OCI-LY1 (cell line): ENCODE measurements at regions not wholly inside any gene's neighbourhood (a gene's known extent, or its start where the extent isn't known, plus 50 kb on each side); places are given as distances from the start of the nearest gene placed in this dataset.

Experiments
- H2AFZ ChIP-seq: fragments of 200-600 bp; sonication (generic), shearing (Covaris generic); 2 replicates; pipeline ENCODE4 v1.6.0; 2014; ENCODE audit warnings: antibody characterized with exemption, mild to moderate bottlenecking, low read length
- H3F3A ChIP-seq: fragments of 200-600 bp; sonication (generic), shearing (Covaris generic); 2 replicates; pipeline ENCODE4 v1.6.0; 2014; ENCODE audit warnings: mild to moderate bottlenecking, antibody characterized with exemption, low read length, moderate library complexity; ENCODE audit not compliant: insufficient read depth
- H3K27ac ChIP-seq: fragments of 200-600 bp; sonication (generic); 2 replicates; pipeline ENCODE4 v1.5.1; 2014; ENCODE audit warnings: low read length, mixed run types, mild to moderate bottlenecking, low read depth; ENCODE audit not compliant: poor library complexity, severe bottlenecking
- H3K27me3 ChIP-seq: fragments of 200-600 bp; sonication (generic); 2 replicates; pipeline ENCODE4 v1.6.0; 2014; ENCODE audit warnings: antibody characterized with exemption, mild to moderate bottlenecking, low read length, moderate library complexity; ENCODE audit not compliant: insufficient read depth
- H3K36me3 ChIP-seq: fragments of 200-600 bp; sonication (generic); 2 replicates; pipeline ENCODE4 v1.6.1; 2014; ENCODE audit warnings: mild to moderate bottlenecking, antibody characterized with exemption, low read length, moderate library complexity, mixed read lengths; ENCODE audit not compliant: insufficient read depth
- H3K4me1 ChIP-seq: fragments of 200-600 bp; sonication (generic); 2 replicates; pipeline ENCODE4 v1.5.1; 2014; ENCODE audit warnings: mild to moderate bottlenecking, low read length, moderate library complexity; ENCODE audit not compliant: insufficient read depth, severe bottlenecking
- H3K4me2 ChIP-seq: fragments of 200-600 bp; sonication (generic), shearing (Covaris generic); 2 replicates; pipeline ENCODE4 v1.6.1; 2014; ENCODE audit warnings: low read length
- H3K4me3 ChIP-seq: fragments of 200-600 bp; sonication (generic); 2 replicates; pipeline ENCODE4 v1.5.1; 2014; ENCODE audit warnings: low read length, low read depth, mild to moderate bottlenecking, mixed read lengths; ENCODE audit not compliant: poor library complexity, severe bottlenecking
- H3K79me2 ChIP-seq: fragments of 200-600 bp; shearing (Covaris generic); 2 replicates; pipeline ENCODE4 v1.6.1; 2016; ENCODE audit warnings: mixed run types, low read length, mixed read lengths; ENCODE audit not compliant: insufficient read depth
- H3K9ac ChIP-seq: fragments of 200-600 bp; sonication (generic), shearing (Covaris generic); 2 replicates; pipeline ENCODE4 v1.6.1; 2014; ENCODE audit warnings: mild to moderate bottlenecking, low read length, mixed read lengths
- H3K9me2 ChIP-seq: fragments of 200-600 bp; sonication (generic), shearing (Covaris generic); 2 replicates; pipeline ENCODE4 v1.6.1; 2014; ENCODE audit warnings: low read depth, mild to moderate bottlenecking, low read length, mixed read lengths
- H3K9me3 ChIP-seq: fragments of 200-600 bp; shearing (Covaris generic); 2 replicates; pipeline ENCODE4 v1.6.1; 2014; ENCODE audit warnings: low read length, mixed read lengths
- H4K20me1 ChIP-seq: fragments of 200-600 bp; sonication (generic), shearing (Covaris generic); 2 replicates; pipeline ENCODE4 v1.6.0; 2016; ENCODE audit warnings: mild to moderate bottlenecking, low read length; ENCODE audit not compliant: insufficient read depth
- EZH2 ChIP-seq: fragments of 200-600 bp; sonication (generic), shearing (Covaris generic); IDR thresholded peaks from 2 replicates; pipeline ENCODE4 v1.8.0; 2017; ENCODE audit warnings: borderline replicate concordance, mixed run types, mild to moderate bottlenecking, antibody characterized with exemption, low read length, moderate library complexity, mixed read lengths
- TF ChIP-seq, protein P1 (sequence below): fragments of 200-600 bp; sonication (generic), shearing (Covaris generic); IDR thresholded peaks from 2 replicates; pipeline ENCODE4 v1.5.1; 2017; ENCODE audit warnings: mild to moderate bottlenecking, antibody characterized with exemption, low read length, moderate library complexity, mixed read lengths

DNA sequence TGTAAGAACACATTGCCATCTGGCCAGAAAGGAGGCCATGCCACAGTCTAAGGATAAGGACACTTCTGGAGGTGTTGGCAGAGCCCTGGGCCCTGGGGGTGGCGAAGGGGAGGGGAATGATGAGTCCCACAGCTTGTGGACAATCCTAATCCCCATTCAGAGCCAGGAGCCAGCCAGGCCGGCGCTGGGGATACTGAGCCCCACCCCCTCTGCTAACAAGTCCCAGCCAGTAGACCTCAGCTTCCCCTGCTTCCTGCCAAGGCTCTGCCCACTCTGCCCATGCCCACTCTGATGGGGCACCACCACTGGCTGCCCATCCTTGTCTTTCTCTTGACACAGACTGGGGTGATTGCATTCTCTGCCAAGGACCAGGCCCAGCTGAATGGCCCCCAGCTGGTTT is 71.9 kb downstream of the NAV1 start:
- no peaks in the 10 kb centered on the region for H3F3A ChIP-seq
- H3K9me3 ChIP-seq, result no peaks in the 10 kb centered on the region
- no peak overlapping the region for H2AFZ ChIP-seq
- no peaks in the 10 kb centered on the region for H3K4me1 ChIP-seq
- no peaks in the 10 kb centered on the region for H4K20me1 ChIP-seq
- H3K36me3 ChIP-seq, result no peaks in the 10 kb centered on the region
- TF ChIP-seq, protein P1, sequence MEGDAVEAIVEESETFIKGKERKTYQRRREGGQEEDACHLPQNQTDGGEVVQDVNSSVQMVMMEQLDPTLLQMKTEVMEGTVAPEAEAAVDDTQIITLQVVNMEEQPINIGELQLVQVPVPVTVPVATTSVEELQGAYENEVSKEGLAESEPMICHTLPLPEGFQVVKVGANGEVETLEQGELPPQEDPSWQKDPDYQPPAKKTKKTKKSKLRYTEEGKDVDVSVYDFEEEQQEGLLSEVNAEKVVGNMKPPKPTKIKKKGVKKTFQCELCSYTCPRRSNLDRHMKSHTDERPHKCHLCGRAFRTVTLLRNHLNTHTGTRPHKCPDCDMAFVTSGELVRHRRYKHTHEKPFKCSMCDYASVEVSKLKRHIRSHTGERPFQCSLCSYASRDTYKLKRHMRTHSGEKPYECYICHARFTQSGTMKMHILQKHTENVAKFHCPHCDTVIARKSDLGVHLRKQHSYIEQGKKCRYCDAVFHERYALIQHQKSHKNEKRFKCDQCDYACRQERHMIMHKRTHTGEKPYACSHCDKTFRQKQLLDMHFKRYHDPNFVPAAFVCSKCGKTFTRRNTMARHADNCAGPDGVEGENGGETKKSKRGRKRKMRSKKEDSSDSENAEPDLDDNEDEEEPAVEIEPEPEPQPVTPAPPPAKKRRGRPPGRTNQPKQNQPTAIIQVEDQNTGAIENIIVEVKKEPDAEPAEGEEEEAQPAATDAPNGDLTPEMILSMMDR, result no peak
- TF ChIP-seq EZH2, result no peak
- H3K79me2 ChIP-seq, result no peaks in the 10 kb centered on the region
- H3K27me3 ChIP-seq, result no peaks in the 10 kb centered on the region
- H3K9me2 ChIP-seq, result no peaks in the 10 kb centered on the region
- H3K4me2 ChIP-seq, result no peak overlapping the region
- no peak overlapping the region for H3K4me3 ChIP-seq
- no peak overlapping the region for H3K9ac ChIP-seq
- no peak overlapping the region for H3K27ac ChIP-seq

DNA sequence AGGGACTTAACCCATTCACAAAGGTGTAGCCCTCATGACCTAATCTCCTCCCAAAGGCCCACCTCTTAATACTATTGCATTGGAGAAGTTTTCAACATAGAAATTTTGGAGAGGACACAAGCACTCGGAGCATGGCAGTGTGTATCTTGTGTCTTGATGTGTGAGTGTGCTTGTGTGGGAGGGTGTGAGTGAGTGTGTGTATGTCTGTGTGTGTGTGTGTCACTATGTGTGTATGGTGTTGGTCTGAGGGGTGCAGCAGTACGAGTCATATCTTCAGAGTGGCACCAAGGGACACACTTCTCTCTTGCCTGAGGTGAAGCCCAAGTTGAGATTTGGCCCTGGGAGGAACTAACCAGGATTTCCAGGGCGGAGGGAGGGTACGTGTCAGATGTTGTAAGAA is 73.7 kb downstream of the NAV1 start:
- H4K20me1 ChIP-seq, result no peaks in the 10 kb centered on the region
- no peaks in the 10 kb centered on the region for H3K27me3 ChIP-seq
- H3K9me3 ChIP-seq, result no peaks in the 10 kb centered on the region
- H3F3A ChIP-seq, result no peaks in the 10 kb centered on the region
- no peak overlapping the region for H3K4me3 ChIP-seq
- H2AFZ ChIP-seq, result no peak overlapping the region
- H3K4me1 ChIP-seq, result no peaks in the 10 kb centered on the region
- H3K4me2 ChIP-seq, result no peak overlapping the region
- H3K79me2 ChIP-seq, result no peaks in the 10 kb centered on the region
- no peaks in the 10 kb centered on the region for H3K9me2 ChIP-seq
- H3K9ac ChIP-seq, result no peak overlapping the region
- TF ChIP-seq, protein P1, result no peak
- no peak for TF ChIP-seq EZH2
- no peaks in the 10 kb centered on the region for H3K36me3 ChIP-seq
- no peak overlapping the region for H3K27ac ChIP-seq

DNA sequence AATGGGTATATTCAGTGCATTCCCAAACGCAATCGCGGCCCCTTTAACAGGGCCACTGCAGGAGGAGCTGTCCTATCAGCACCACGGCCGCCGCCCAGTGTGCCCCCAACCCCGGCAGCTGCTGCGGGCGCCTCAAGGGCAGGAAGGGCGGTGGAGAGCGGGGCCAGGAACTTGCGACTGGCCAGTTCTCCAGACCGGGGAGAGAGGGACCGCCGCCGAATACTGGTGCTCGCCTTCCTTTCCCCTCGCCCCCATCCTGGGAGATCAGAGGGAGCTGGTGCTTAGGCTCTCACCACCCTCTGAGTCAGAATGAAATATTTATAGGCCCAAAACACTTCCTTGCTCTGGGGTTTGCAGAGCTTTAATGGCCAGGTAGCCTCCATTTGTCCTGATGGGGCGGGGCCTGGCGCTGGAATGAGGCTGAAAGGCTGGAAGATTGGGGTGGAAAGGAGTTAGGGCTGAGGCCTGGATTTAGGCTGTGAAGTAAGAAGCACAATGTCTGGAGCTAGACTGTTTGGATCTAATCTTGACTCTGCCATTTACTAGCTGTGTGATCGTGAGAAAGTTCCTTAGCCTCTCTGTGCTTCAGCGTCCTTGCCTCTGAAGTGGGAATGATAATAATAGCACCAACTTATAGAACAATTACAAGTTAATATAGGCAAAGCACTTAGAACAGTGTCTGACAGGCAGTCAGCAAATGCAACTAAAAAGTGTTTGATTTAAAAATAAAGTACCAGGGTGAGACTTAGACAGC is 75.5 kb downstream of the NAV1 start:
- H3K4me1 ChIP-seq, result no peaks in the 10 kb centered on the region
- H3K27ac ChIP-seq, result no peak overlapping the region
- H3K36me3 ChIP-seq, result no peaks in the 10 kb centered on the region
- H3K9me2 ChIP-seq, result no peaks in the 10 kb centered on the region
- no peaks in the 10 kb centered on the region for H3K9me3 ChIP-seq
- no peak overlapping the region for H3K4me3 ChIP-seq
- TF ChIP-seq, protein P1, result no peak
- no peak for TF ChIP-seq EZH2
- H2AFZ ChIP-seq, result no peak overlapping the region
- H3K27me3 ChIP-seq, result no peaks in the 10 kb centered on the region
- H3F3A ChIP-seq, result no peaks in the 10 kb centered on the region
- H4K20me1 ChIP-seq, result no peaks in the 10 kb centered on the region
- H3K4me2 ChIP-seq, result no peak overlapping the region
- no peak overlapping the region for H3K9ac ChIP-seq
- H3K79me2 ChIP-seq, result no peaks in the 10 kb centered on the region
